Endodermal cell (in vitro differentiated cells): ENCODE measurements at regions not wholly inside any gene's neighbourhood (a gene's known extent, or its start where the extent isn't known, plus 50 kb on each side); places are given as distances from the start of the nearest gene placed in this dataset.

Source experiments
- DNase-seq: peaks from one replicate; pipeline ENCODE4 v3.0.0-alpha.2; 2017
- H3K27ac ChIP-seq: 2 replicates; pipeline ENCODE4 v1.5.1; 2013; ENCODE audit warnings: mild to moderate bottlenecking, low read depth, low read length, moderate library complexity
- H3K27me3 ChIP-seq: 2 replicates; pipeline ENCODE4 v1.6.1; 2013; ENCODE audit warnings: mild to moderate bottlenecking, low read length, moderate library complexity; ENCODE audit not compliant: insufficient read depth, control insufficient read depth, poor library complexity, severe bottlenecking
- H3K36me3 ChIP-seq: 2 replicates; pipeline ENCODE4 v1.7.0; 2013; ENCODE audit warnings: mild to moderate bottlenecking, low read length, moderate library complexity; ENCODE audit not compliant: control insufficient read depth, insufficient read depth
- H3K4me1 ChIP-seq: one replicate; pipeline ENCODE4 v1.7.0; 2013; ENCODE audit warnings: low read length; ENCODE audit not compliant: control insufficient read depth, insufficient read depth
- H3K4me3 ChIP-seq: 2 replicates; pipeline ENCODE4 v1.5.1; 2013; ENCODE audit warnings: mild to moderate bottlenecking, low read length, moderate library complexity
- H3K9ac ChIP-seq: 2 replicates; pipeline ENCODE4 v1.6.1; 2013; ENCODE audit warnings: mild to moderate bottlenecking, low read length, moderate library complexity; ENCODE audit not compliant: poor library complexity, severe bottlenecking; ENCODE audit errors: extremely low read depth
- H3K9me3 ChIP-seq: 2 replicates; pipeline ENCODE4 v1.6.1; 2013; ENCODE audit warnings: mild to moderate bottlenecking, low read length, moderate library complexity; ENCODE audit not compliant: control insufficient read depth
- H3K27ac Mint-ChIP-seq: 2 replicates; pipeline ENCODE4 v1.8.0; 2020; ENCODE audit warnings: mixed read lengths
- H3K27me3 Mint-ChIP-seq: 2 replicates; pipeline ENCODE4 v1.8.0; 2021; ENCODE audit warnings: mild to moderate bottlenecking, mixed read lengths; ENCODE audit not compliant: insufficient read depth
- H3K36me3 Mint-ChIP-seq: 2 replicates; pipeline ENCODE4 v1.8.0; 2020; ENCODE audit warnings: low read depth, mixed read lengths
- H3K4me1 Mint-ChIP-seq: 2 replicates; pipeline ENCODE4 v1.8.0; 2020; ENCODE audit warnings: mixed read lengths
- H3K4me3 Mint-ChIP-seq: 2 replicates; pipeline ENCODE4 v1.8.0; 2020; ENCODE audit warnings: mild to moderate bottlenecking, moderate library complexity, mixed read lengths
- H3K9me3 Mint-ChIP-seq: 2 replicates; pipeline ENCODE4 v1.8.0; 2020; ENCODE audit warnings: mild to moderate bottlenecking, mixed read lengths
- WGBS, 2 experiments: methylation state at CpG; one replicate each; pipeline versions ENCODE4 v1.1.5 to v1.1.7; 2013; ENCODE audit warnings: missing lambda C conversion rate in 2 of 2, mixed read lengths in 1 of 2; ENCODE audit not compliant: insufficient coverage in 1 of 2, insufficient read length in 1 of 2; 5-methylcytosine and 5-hydroxymethylcytosine counted together
- TF ChIP-seq, protein P1 (sequence below): fragments of 200-600 bp; sonication (generic); conservative IDR thresholded peaks from 2 replicates; pipeline ENCODE4 v1.5.0; 2021; ENCODE audit warnings: antibody characterized with exemption, mild to moderate bottlenecking

- Mint-ChIP-seq H3K4me1 (peaks cover 6% of the 10 kb centered on the region), H3K4me3 (no peak overlapping the region), H3K36me3 (no peaks in the 10 kb centered on the region), H3K27me3 (peaks cover 2% of the 10 kb centered on the region), H3K27ac (no peak overlapping the region), H3K9me3 (peaks cover 5% of the 10 kb centered on the region)
- no peak for DNase-seq
- Histone ChIP-seq H3K27me3 (no peaks in the 10 kb centered on the region), H3K4me3 (no peak overlapping the region), H3K36me3 (no peaks in the 10 kb centered on the region), H3K4me1 (no peaks in the 10 kb centered on the region), H3K9me3 (peaks cover 12% of the 10 kb centered on the region), H3K27ac (no peak overlapping the region), H3K9ac (no peak overlapping the region)
- TF ChIP-seq, protein P1, sequence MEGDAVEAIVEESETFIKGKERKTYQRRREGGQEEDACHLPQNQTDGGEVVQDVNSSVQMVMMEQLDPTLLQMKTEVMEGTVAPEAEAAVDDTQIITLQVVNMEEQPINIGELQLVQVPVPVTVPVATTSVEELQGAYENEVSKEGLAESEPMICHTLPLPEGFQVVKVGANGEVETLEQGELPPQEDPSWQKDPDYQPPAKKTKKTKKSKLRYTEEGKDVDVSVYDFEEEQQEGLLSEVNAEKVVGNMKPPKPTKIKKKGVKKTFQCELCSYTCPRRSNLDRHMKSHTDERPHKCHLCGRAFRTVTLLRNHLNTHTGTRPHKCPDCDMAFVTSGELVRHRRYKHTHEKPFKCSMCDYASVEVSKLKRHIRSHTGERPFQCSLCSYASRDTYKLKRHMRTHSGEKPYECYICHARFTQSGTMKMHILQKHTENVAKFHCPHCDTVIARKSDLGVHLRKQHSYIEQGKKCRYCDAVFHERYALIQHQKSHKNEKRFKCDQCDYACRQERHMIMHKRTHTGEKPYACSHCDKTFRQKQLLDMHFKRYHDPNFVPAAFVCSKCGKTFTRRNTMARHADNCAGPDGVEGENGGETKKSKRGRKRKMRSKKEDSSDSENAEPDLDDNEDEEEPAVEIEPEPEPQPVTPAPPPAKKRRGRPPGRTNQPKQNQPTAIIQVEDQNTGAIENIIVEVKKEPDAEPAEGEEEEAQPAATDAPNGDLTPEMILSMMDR, result no peak
- WGBS, 2 experiments, result 80 to 95% methylated on average over 2 to 3 of the region's 3 CpGs
Measured at GRCh38 chr15:96756146-96756545, 425.6 kb downstream of the NR2F2 start.

DNA sequence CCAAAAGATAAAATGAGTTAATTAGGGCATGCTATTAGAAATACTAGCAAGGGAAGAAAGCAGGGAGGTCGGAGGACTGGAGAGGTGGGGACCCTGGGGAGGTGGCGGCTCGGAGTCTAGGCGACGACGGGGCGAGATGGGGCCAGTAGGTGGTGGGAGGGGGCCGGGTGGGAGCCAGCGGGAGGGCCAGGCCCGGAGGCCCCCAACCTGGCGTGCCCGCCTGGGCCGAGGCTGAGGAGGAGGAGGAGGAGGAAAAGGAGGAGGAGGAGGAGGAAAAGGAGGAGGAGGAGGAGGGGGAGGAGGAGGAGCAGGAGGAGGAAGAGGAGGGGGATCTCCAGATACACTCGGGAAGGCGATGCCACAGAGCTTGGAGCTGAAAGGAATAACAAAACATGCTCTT, 426.2 kb downstream of the NR2F2 start:
- H3K4me3 ChIP-seq, result no peak overlapping the region
- H3K36me3 ChIP-seq, result no peaks in the 10 kb centered on the region
- H3K36me3 Mint-ChIP-seq, result no peaks in the 10 kb centered on the region
- H3K27ac Mint-ChIP-seq, result no peak overlapping the region
- H3K27me3 Mint-ChIP-seq, result peaks cover 2% of the 10 kb centered on the region
- TF ChIP-seq, protein P1, result no peak
- H3K4me1 Mint-ChIP-seq, result peaks cover 11% of the 10 kb centered on the region
- no peaks in the 10 kb centered on the region for H3K4me1 ChIP-seq
- no peak overlapping the region for H3K4me3 Mint-ChIP-seq
- peaks cover 12% of the 10 kb centered on the region for H3K9me3 ChIP-seq
- H3K27me3 ChIP-seq, result no peaks in the 10 kb centered on the region
- peaks cover 5% of the 10 kb centered on the region for H3K9me3 Mint-ChIP-seq
- WGBS, 2 experiments, result 91% methylated on average over 9 of the region's 15 CpGs; no CpG with 5 or more reads in 1 of the 2 experiments
- no peak overlapping the region for H3K9ac ChIP-seq
- DNase-seq, result no peak
- H3K27ac ChIP-seq, result no peak overlapping the region

- Histone ChIP-seq H3K36me3 (no peaks in the 10 kb centered on the region), H3K9ac (no peak overlapping the region), H3K27ac (no peak overlapping the region), H3K4me3 (no peak overlapping the region), H3K9me3 (peaks cover 12% of the 10 kb centered on the region), H3K27me3 (no peaks in the 10 kb centered on the region), H3K4me1 (peaks cover 8% of the 10 kb centered on the region)
- H3K4me3 Mint-ChIP-seq, result no peak overlapping the region
- no peak for DNase-seq
- peaks cover 2% of the 10 kb centered on the region for H3K9me3 Mint-ChIP-seq
- TF ChIP-seq, protein P1, result no peak
- H3K4me1 Mint-ChIP-seq, result peaks cover 18% of the 10 kb centered on the region
- H3K36me3 Mint-ChIP-seq, result no peaks in the 10 kb centered on the region
- no peak overlapping the region for H3K27ac Mint-ChIP-seq
- H3K27me3 Mint-ChIP-seq, result peaks cover 2% of the 10 kb centered on the region
Measured at GRCh38 chr15:96762566-96762965, 432.1 kb downstream of the NR2F2 start.
